Liver (tissue), 8 donors: ENCODE measurements at regions not wholly inside any gene's neighbourhood (a gene's known extent, or its start where the extent isn't known, plus 50 kb on each side); places are given as distances from the start of the nearest gene placed in this dataset.

Experiments
- DNase-seq: peaks from one replicate; pipeline ENCODE4 v3.0.0-alpha.2; 2017; ENCODE audit warnings: low spot score
- H3K27ac ChIP-seq, 2 donors: one replicate each; pipeline ENCODE4 v1.7.0; 2013; ENCODE audit warnings: inconsistent platforms in 2 of 2, low read length in 2 of 2, control low read depth in 1 of 2, low read depth in 1 of 2, mild to moderate bottlenecking in 1 of 2
- H3K27me3 ChIP-seq, 4 donors: one replicate each; pipeline versions ENCODE4 v1.6.1 to v1.7.0; 2013; ENCODE audit warnings: low read length in 3 of 4, inconsistent platforms in 1 of 4, mild to moderate bottlenecking in 1 of 4, moderate library complexity in 1 of 4; ENCODE audit not compliant: control insufficient read depth in 4 of 4, insufficient read depth in 4 of 4
- H3K36me3 ChIP-seq, 4 donors: one replicate each; pipeline versions ENCODE4 v1.6.1 to v1.7.0; 2013; ENCODE audit warnings: low read length in 3 of 4, mild to moderate bottlenecking in 3 of 4, low read depth in 1 of 4, moderate library complexity in 1 of 4; ENCODE audit not compliant: control insufficient read depth in 4 of 4, insufficient read depth in 3 of 4
- H3K4me1 ChIP-seq, 4 donors: one replicate each; pipeline versions ENCODE4 v1.6.1 to v1.7.0; 2013; ENCODE audit warnings: low read length in 3 of 4, mild to moderate bottlenecking in 3 of 4, moderate library complexity in 1 of 4; ENCODE audit not compliant: control insufficient read depth in 4 of 4, insufficient read depth in 4 of 4
- H3K4me3 ChIP-seq, 3 donors: one replicate each; pipeline versions ENCODE4 v1.6.1 to v1.7.0; 2013; ENCODE audit warnings: low read length in 3 of 3, control low read depth in 1 of 3, low read depth in 1 of 3, mild to moderate bottlenecking in 1 of 3
- H3K9ac ChIP-seq, 2 donors: one replicate each; pipeline ENCODE4 v1.7.0; 2013; ENCODE audit warnings: low read length in 2 of 2, mild to moderate bottlenecking in 2 of 2, moderate library complexity in 2 of 2, control low read depth in 1 of 2, low read depth in 1 of 2
- H3K9me3 ChIP-seq, 4 donors: one replicate each; pipeline versions ENCODE4 v1.6.1 to v1.7.0; 2013; ENCODE audit warnings: low read length in 3 of 4; ENCODE audit not compliant: control insufficient read depth in 4 of 4
- CTCF ChIP-seq: fragments of 150-350 bp; IDR thresholded peaks from 2 replicates; pipeline ENCODE4 v1.5.1; 2017; ENCODE audit warnings: improper control_type of control experiment, low read depth, low read length; ENCODE audit not compliant: missing input control
- EGR1 ChIP-seq, 2 donors: IDR thresholded peaks; 2 replicates each; pipeline ENCODE4 v1.6.1; 2016 to 2018; ENCODE audit warnings: antibody characterized with exemption in 2 of 2, low read depth in 2 of 2
- FOXA1 ChIP-seq: IDR thresholded peaks from 2 replicates; pipeline ENCODE4 v1.6.1; 2016; ENCODE audit warnings: antibody characterized with exemption
- JUND ChIP-seq, 2 donors: IDR thresholded peaks; 2 replicates each; pipeline ENCODE4 v1.6.1; 2016; ENCODE audit warnings: antibody characterized with exemption in 2 of 2
- NR2F2 ChIP-seq: IDR thresholded peaks from 2 replicates; pipeline ENCODE4 v1.6.1; 2016; ENCODE audit warnings: antibody characterized with exemption
- RXRA ChIP-seq, 2 donors: IDR thresholded peaks; 2 replicates each; pipeline ENCODE4 v1.6.1; 2017 to 2018; ENCODE audit warnings: antibody characterized with exemption in 2 of 2, mild to moderate bottlenecking in 1 of 2
- SP1 ChIP-seq: IDR thresholded peaks from 2 replicates; pipeline ENCODE4 v1.6.1; 2018; ENCODE audit warnings: antibody characterized with exemption, mild to moderate bottlenecking
- TAF1 ChIP-seq: conservative IDR thresholded peaks from 2 replicates; pipeline ENCODE4 v1.6.1; 2016; ENCODE audit warnings: antibody characterized with exemption, mild to moderate bottlenecking
- YY1 ChIP-seq: IDR thresholded peaks from 2 replicates; pipeline ENCODE4 v1.6.1; 2016; ENCODE audit warnings: antibody characterized with exemption, mild to moderate bottlenecking
- WGBS: extraction: QIAGEN DNeasy Blood & Tissue Kit; methylation state at CpG from one replicate; pipeline ENCODE4 v1.1.7; 2013; 5-methylcytosine and 5-hydroxymethylcytosine counted together
- TF ChIP-seq, protein P1 (sequence below): IDR thresholded peaks from 2 replicates; pipeline ENCODE4 v1.6.1; 2016; ENCODE audit warnings: antibody characterized with exemption
- TF ChIP-seq, protein P2 (sequence below): IDR thresholded peaks from 2 replicates; pipeline ENCODE4 v1.6.1; 2016; ENCODE audit warnings: antibody characterized with exemption
- TF ChIP-seq, protein P3 (sequence below): IDR thresholded peaks from 2 replicates; pipeline ENCODE4 v1.6.1; 2016; ENCODE audit warnings: antibody characterized with exemption
- donor health status: healthy.
- donor health status: healthy.
- donor health status: healthy.
- donor health status: healthy.
- donor health status: healthy.

GRCh38 chr9:11821306-11821975 lies 871.7 kb upstream of the TYRP1 start:
- Histone ChIP-seq H3K27ac (no peak overlapping the region), H3K9me3 (no peaks in the 10 kb centered on the region), H3K4me3 (no peak overlapping the region), H3K27me3 (no peaks in the 10 kb centered on the region), H3K36me3 (no peaks in the 10 kb centered on the region), H3K9ac (no peak overlapping the region), H3K4me1 (no peaks in the 10 kb centered on the region)
- 68% methylated on average over 7 of the region's 7 CpGs for WGBS
- DNase-seq: no peak
- TF ChIP-seq TAF1 (no peak), YY1 (no peak), EGR1 (IDR thresholded peaks at IDR 0.05; ENCODE audit: low read depth in 2 of 2) (no peak), NR2F2 (no peak), CTCF (no peak), JUND (IDR thresholded peaks at IDR 0.05) (no peak), RXRA (IDR thresholded peaks at IDR 0.05) (no peak)
- TF ChIP-seq, protein P1, sequence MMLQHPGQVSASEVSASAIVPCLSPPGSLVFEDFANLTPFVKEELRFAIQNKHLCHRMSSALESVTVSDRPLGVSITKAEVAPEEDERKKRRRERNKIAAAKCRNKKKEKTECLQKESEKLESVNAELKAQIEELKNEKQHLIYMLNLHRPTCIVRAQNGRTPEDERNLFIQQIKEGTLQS: no peak
- TF ChIP-seq, protein P2, sequence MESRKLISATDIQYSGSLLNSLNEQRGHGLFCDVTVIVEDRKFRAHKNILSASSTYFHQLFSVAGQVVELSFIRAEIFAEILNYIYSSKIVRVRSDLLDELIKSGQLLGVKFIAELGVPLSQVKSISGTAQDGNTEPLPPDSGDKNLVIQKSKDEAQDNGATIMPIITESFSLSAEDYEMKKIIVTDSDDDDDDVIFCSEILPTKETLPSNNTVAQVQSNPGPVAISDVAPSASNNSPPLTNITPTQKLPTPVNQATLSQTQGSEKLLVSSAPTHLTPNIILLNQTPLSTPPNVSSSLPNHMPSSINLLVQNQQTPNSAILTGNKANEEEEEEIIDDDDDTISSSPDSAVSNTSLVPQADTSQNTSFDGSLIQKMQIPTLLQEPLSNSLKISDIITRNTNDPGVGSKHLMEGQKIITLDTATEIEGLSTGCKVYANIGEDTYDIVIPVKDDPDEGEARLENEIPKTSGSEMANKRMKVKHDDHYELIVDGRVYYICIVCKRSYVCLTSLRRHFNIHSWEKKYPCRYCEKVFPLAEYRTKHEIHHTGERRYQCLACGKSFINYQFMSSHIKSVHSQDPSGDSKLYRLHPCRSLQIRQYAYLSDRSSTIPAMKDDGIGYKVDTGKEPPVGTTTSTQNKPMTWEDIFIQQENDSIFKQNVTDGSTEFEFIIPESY: no peak
- TF ChIP-seq, protein P3, sequence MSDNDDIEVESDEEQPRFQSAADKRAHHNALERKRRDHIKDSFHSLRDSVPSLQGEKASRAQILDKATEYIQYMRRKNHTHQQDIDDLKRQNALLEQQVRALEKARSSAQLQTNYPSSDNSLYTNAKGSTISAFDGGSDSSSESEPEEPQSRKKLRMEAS: no peak

DNA sequence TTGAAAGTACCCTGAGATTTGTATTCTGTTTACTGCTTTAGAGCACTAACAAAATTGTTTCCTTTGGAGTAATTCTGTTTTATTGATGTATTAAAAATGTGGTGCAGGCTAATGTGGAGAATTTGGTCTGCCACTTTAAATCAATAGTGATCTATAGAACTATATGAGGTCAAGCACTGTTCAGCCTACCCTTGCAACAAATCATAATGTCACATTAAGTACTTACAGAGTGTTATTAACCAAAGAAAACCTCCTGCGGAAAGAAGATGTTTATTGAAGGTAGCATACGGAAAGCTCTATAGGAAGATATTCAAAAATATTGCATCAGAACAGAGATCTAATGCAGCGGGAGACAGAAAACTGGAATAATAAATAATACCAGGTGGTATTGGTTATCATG lies 865.0 kb upstream of the TYRP1 start:
- Histone ChIP-seq H3K9ac (no peak overlapping the region), H3K4me3 (no peak overlapping the region), H3K4me1 (no peaks in the 10 kb centered on the region), H3K36me3 (no peaks in the 10 kb centered on the region), H3K27ac (no peak overlapping the region), H3K27me3 (no peaks in the 10 kb centered on the region), H3K9me3 (no peaks in the 10 kb centered on the region)
- no peak for DNase-seq
- WGBS: 85% methylated on average over 3 of the region's 3 CpGs
- TF ChIP-seq EGR1 (IDR thresholded peaks at IDR 0.05; ENCODE audit: low read depth in 2 of 2) (no peak), YY1 (no peak), SP1 (no peak), NR2F2 (no peak), JUND (IDR thresholded peaks at IDR 0.05) (no peak), FOXA1 (no peak)
- TF ChIP-seq, protein P1: no peak

DNA sequence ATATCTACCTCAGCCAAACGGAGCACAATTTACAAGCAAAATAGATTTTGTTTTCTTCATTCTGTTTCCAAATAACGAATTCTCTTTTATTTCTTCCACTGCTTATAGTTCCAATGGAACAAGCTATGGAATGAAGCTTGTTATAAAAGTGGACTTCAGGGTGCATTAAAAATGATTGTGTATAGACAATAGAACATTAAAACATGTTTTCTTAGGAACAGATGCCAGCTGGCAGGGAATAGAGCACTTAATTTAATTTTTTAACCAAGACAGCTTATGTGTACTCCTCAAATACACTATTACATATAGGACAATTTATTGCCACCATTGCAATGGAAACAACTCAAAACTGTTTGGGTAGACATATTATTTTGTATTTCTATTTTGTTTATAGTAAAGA lies 860.1 kb upstream of the TYRP1 start:
- peaks cover 2 to 12% (median 4%) of the 10 kb centered on the region in 4 donors for H3K9me3 ChIP-seq
- no peak overlapping the region for H3K9ac ChIP-seq
- no peak overlapping the region for H3K27ac ChIP-seq
- TF ChIP-seq TAF1: no peak
- no peak overlapping the region for H3K4me3 ChIP-seq
- H3K36me3 ChIP-seq: no peaks in the 10 kb centered on the region
- H3K4me1 ChIP-seq: no peaks in the 10 kb centered on the region
- 58% methylated on average over 2 of the region's 2 CpGs for WGBS
- H3K27me3 ChIP-seq: peaks cover 0 to 2% (median 0%) of the 10 kb centered on the region in 4 donors
- no peak for DNase-seq
